ENCODE measurements at regions not wholly inside any gene's neighbourhood (a gene's known extent, or its start where the extent isn't known, plus 50 kb on each side); places are given as distances from the start of the nearest gene placed in this dataset.
"Not testable (repeated sequence)": the region's sequence is repeated elsewhere in the genome, so short reads cannot be mapped to it uniquely, and the experiment has no call there.

DNA sequence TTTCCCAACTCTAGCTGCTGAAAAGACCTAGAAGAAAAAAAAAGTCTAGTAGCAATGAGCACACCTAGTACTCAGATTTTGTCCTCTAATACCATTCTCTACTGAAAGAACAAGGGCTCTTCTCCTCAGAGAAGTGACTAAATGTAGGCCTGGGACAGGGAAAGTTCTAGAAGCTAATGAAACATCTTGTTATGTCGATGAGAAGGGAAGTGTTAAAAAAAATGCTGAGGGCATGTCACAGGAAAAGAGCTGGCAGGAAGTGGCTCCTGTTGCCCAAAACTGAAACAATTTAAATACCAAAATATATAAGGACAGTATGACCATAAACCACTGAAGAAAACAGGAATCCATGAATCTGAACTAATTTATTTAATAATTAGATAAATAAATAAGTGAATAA is 581.4 kb upstream of the TBL1XR1 start:
- DNase-seq (ENCODE audit: low read depth), result no peak

DNA sequence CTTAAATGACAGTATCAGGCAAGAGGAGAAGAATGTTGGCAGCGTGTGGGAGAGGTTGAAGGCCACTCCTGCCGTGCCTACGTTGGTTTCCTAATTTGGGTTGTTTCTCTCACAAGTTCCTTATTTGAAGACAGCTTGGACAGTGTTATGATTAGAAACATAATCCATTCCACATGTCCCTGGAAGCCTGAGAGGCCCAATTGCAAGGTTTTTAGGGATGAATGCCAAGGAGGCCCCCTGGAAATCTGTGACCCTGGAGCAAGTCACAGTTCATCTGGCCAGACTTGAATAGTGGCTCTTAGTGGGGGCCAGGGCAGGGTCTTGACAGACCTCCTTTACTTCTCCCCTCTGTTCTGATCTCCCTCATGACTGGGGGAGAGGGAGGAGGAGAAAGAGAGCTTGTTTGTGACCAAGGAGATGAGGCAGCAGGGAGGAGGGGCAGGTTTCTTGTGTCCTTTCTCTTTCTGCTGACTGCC is 584.4 kb upstream of the TBL1XR1 start:
- DNase-seq (ENCODE audit: low read depth), result no peak

- DNase-seq (ENCODE audit: low read depth), result no peak
Measured at GRCh38 chr3:177783338-177783737, 586.1 kb upstream of the TBL1XR1 start.

DNA sequence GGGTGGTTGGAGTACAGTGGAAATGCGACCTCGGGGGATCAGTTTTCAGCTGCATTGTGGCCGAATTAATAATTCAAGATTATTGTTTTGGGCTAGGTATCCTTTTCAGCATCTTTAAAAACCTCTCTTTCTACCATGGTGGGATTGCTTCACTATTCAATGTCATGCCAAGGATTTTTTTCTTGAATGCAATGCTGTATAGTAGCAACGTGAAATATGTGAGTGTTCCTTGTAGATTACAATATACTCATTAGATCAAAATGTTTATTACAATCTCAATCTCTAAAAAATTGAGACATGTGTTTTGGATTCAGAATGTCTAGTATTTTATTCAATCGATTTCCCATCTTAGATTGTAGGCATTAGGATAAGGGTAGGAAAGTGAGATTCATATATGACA is 586.5 kb upstream of the TBL1XR1 start:
- no peak for DNase-seq (ENCODE audit: low read depth)

DNA sequence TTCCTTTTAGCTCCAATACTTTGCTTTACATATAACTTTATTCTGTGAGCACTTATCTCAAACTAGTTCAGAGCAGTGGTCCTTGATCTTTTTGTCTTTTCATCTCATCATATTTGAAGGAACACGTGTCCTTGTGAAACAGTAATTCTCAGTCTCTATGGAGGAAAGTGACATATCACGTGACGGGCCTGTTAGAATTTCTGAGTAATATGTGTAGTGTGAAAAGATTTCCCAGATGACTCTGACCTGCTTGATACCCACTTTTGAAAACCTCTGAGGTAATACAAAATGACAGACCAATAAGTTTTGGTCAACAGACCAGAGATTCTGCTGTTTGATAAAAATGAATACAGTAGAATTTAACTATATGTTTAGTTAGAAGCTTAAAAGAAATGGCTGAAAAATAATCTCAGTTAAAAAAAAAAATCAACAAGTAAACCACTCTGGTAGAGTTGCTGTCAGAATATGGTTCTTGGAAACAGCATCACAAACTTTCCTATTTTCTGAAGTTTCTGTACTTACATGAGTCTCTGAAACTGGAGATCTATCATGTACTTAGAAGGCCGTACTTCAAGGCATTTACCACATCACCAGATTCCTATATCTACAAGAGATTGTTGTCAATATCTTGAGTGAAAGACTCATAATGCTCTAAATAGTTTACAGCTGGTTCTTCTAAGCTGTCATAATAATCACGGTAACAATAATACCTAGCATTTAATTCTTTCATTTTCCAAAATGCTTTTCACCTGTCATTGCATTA is 590.2 kb upstream of the TBL1XR1 start:
- DNase-seq (ENCODE audit: low read depth), result no peak

DNA sequence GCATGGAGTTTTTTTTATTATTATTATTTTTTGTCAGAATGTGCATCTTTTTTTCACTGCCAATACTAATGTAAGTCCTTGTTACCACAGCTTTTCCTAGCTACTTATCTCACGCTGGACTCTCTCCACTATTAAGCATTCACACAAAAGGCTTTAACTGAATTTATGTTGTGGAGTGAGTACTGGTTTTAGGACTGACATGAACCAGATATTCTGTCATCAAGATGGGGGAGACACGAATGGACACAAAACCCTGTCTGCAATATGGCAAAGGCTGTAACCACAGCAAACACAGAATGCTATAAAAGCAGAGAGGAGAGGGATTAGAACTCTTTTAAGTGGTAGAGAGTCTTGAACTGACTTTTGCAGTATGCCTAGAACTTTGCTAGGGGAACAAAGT is 592.2 kb upstream of the TBL1XR1 start:
- DNase-seq (ENCODE audit: low read depth), result no peak

- no peak for DNase-seq (ENCODE audit: low read depth)
Measured at GRCh38 chr3:177792311-177793030, 595.2 kb upstream of the TBL1XR1 start.

GRCh38 chr3:177793451-177793850 is 596.2 kb upstream of the TBL1XR1 start:
- DNase-seq (ENCODE audit: low read depth), result no peak

DNA sequence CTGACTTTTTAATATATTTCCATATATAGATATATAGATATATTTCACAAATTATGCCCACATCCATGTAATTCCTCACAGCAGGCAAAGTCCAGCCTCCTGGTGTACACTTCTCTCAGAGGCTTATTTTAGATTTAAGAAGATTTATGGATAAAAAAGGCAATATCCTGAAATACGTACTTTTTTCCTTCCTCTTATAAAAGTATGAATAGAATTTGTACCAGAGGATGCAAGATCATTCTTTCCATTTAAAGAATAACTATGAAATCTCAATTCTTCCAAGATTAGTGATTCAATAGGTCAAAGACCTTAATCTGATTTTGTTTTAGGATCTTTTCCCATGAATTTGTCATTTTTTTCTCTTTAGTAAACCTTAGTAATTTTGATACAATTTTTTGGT is 597.9 kb upstream of the TBL1XR1 start:
- no peak for DNase-seq (ENCODE audit: low read depth)

- DNase-seq (ENCODE audit: low read depth), result no peak
Measured at GRCh38 chr3:177795859-177796258, 598.6 kb upstream of the TBL1XR1 start.

GRCh38 chr3:177800147-177800546 is 602.9 kb upstream of the TBL1XR1 start:
- DNase-seq (ENCODE audit: low read depth), result not testable (repeated sequence)

DNA sequence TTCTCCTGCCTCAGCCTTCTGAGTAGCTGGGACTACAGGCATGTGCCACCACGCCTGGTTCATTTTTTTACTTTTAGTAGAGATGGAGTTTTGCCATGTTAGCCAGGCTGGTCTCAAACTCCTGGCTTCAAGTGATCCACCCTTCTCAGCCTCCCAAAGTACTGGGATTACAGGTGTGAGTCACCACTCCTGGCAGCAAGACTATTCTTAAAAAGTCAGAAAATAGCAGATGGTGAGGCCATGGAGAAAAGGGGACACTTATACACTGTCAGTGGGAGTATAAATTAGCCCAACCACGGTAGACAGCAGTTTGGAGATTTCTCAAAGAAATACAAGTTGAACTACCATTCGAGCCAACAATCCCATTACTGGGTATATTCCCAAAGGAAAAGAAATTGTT is 603.3 kb upstream of the TBL1XR1 start:
- DNase-seq (ENCODE audit: low read depth), result no peak

DNA sequence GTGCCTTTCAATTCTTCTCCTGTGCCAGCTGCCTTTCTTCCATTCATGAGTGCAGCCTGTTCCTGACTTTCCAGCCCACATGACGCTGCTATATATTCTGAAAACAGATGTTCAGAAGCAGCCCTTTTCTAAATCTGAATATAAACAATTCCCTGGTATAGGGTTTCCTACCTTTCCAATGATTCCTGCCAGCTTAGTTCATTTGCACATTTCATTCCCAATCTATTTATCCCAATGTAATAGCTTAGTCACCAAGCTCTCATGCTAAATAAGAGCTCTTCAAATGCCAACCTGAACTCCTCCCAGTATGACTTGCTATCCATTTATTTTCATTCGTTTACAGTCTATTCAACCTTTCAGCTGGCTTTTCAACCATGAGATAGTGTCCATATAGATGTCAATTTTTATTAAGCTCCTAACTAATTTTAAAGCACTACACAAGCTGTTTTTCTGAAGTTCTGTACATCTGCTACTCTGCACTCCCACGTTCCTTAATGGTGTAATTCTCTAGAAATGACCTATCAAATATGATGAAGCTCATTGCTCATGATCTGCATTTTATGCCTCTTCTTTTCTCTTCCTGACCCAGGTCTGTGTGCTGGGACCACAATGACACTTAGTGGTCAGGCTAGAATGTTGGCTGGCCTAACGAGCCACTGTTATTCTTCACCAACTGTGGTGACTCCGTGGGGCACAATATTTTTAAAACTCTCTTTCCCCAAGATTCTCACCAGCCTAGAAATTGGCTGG is 605.0 kb upstream of the TBL1XR1 start:
- DNase-seq (ENCODE audit: low read depth), result no peak

GRCh38 chr3:177803500-177803899 is 606.2 kb upstream of the TBL1XR1 start:
- no peak for DNase-seq (ENCODE audit: low read depth)

DNA sequence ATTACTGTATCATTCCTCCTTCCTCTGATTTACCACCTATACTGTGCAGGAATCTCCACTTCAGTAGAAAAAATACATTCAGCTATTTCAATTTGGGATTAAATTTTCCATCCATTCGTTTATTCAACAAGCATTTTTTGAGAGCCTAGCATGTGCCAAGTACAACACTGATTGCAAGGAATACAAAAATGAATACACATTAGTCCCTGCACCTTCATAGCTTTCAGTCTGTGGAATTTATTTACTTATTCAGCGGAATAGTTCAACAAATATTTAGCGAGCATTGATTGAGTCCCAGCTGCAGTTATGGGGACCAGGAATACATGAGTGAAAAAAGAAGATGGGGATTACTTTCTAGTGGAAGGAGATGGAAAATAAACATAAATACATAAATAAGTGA is 606.8 kb upstream of the TBL1XR1 start:
- no peak for DNase-seq (ENCODE audit: low read depth)

DNA sequence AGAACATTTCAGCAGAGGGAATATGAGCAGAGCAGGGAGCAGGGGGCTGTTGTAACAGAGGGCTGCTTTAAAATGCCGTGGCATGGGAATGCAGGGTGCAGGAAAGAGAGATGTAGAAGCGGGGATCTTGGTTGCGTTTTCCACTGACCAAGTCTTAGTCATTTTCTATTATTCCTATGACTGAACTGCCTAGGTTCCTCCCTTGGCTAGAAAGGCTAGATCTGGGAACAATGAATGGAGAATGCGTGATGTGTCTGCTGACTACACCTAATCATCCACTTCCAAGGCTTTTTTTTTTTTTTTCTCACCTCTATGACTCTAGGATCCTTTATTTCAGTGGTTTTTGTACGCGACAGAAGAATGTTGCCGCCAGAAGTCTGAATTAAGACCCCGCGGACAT is 607.4 kb upstream of the TBL1XR1 start:
- DNase-seq (ENCODE audit: low read depth), result no peak

GRCh38 chr3:177807150-177807875 is 610.0 kb upstream of the TBL1XR1 start:
- DNase-seq (ENCODE audit: low read depth), result no peak

DNA sequence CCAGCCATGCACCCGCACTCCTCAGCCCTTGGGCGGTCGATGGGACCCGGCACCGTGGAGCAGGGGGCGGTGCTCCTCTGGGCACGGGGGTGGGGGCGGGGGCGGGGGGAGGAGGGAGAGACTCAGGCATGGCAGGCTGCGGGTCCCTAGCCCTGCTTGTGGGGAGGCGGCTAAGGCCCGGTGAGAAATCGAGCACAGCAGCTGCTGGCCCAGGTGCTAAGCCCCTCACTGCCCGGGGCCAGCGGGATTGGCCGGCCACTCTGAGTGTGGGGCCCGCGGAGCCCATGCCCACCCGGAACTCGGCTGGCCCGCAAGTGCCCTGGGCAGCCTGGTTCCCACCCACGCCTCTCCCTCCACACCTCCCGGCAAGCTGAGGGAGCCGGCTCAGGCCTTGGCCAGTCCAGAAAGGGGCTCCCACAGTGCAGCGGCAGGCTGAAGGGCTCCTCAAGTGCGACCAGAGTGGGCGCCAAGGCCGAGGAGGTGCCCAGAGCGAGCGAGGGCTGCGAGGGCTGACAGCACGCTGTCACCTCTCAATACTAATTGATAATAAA is 611.7 kb upstream of the TBL1XR1 start:
- DNase-seq (ENCODE audit: low read depth), result not testable (repeated sequence)

DNA sequence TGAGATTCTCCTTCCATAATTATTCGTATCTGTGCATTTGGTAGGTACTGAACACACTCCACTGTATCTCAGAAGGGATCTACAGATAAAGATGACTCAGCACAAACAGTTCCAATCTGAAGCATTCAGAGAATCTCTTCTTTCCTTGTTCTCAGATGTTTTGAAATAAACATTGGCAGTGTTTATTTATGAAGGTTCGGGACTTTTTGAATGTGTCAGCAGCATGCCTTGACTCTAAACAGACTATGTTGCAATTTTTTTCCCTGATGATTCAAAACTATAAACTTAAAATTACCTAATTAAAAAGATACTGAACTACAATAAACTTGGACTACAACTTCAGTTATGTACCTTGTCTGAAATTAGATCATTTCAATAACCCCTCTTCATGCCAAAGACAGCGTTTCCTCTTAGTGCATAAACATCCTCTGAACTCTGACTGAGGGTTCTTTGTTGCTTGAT is 612.9 kb upstream of the TBL1XR1 start:
- no peak for DNase-seq (ENCODE audit: low read depth)

- no peak for DNase-seq (ENCODE audit: low read depth)
Measured at GRCh38 chr3:177811112-177811511, 613.8 kb upstream of the TBL1XR1 start.

DNA sequence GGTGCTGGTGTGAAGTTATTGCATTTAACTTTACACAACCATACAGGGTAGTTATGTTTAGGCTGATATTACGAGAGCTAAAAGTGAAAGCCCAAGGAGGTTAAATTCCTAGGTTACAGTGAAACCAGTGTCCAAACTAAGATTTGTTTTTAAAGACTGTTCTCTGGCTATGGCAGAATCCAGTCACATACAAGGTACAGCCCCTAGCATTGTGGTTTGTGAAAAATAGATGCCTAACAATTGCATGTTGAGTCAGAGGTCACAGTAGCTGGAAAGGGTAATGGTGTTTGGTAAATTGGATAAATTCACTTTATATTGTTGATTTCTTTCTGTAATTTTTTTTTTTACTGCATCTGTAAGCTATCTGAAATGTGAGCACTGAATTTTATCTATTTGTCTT is 614.6 kb upstream of the TBL1XR1 start:
- DNase-seq (ENCODE audit: low read depth), result no peak

DNA sequence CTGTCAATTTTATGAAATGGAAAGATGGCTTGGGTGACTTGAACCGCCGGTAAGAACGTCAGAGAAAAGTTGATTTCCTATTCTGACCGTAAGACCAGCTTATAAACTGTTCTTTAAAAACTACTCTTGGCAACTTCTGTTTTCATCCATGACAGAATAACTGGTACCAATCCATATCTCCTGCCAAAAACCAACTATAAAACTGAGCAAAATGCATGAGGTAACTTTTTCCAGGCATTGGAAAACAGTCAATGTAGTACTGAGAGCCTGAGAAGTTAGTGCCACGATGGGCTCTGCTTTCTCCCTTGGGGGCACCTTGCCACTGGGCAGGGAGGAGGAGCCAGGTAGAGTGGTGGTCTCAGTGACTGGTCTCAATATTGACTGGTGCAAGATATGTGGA is 615.2 kb upstream of the TBL1XR1 start:
- no peak for DNase-seq (ENCODE audit: low read depth)
